SU-DHL-6 (cell line): ENCODE measurements at regions not wholly inside any gene's neighbourhood (a gene's known extent, or its start where the extent isn't known, plus 50 kb on each side); places are given as distances from the start of the nearest gene placed in this dataset.

ENCODE experiments used
- EZH2phosphoT487 ChIP-seq: fragments of 200-600 bp; sonication (generic), shearing (Covaris generic); conservative IDR thresholded peaks from 2 replicates; pipeline ENCODE4 v1.6.1; 2018; ENCODE audit warnings: mild to moderate bottlenecking, antibody characterized with exemption, low read length, moderate library complexity, mixed read lengths
- TF ChIP-seq, protein P1 (sequence below): fragments of 200-600 bp; sonication (generic); IDR thresholded peaks from one replicate; pipeline ENCODE4 v1.5.1; 2017; ENCODE audit warnings: antibody characterized with exemption, mild to moderate bottlenecking, low read length, moderate library complexity; ENCODE audit not compliant: insufficient read depth, poor library complexity, severe bottlenecking

GRCh38 chr14:79924551-79924950 lies 286.8 kb downstream of the DIO2 start:
- TF ChIP-seq, protein P1, sequence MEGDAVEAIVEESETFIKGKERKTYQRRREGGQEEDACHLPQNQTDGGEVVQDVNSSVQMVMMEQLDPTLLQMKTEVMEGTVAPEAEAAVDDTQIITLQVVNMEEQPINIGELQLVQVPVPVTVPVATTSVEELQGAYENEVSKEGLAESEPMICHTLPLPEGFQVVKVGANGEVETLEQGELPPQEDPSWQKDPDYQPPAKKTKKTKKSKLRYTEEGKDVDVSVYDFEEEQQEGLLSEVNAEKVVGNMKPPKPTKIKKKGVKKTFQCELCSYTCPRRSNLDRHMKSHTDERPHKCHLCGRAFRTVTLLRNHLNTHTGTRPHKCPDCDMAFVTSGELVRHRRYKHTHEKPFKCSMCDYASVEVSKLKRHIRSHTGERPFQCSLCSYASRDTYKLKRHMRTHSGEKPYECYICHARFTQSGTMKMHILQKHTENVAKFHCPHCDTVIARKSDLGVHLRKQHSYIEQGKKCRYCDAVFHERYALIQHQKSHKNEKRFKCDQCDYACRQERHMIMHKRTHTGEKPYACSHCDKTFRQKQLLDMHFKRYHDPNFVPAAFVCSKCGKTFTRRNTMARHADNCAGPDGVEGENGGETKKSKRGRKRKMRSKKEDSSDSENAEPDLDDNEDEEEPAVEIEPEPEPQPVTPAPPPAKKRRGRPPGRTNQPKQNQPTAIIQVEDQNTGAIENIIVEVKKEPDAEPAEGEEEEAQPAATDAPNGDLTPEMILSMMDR: no peak
- no peak for TF ChIP-seq EZH2phosphoT487
